IMR-90 (cell line): ENCODE measurements at regions not wholly inside any gene's neighbourhood (a gene's known extent, or its start where the extent isn't known, plus 50 kb on each side); places are given as distances from the start of the nearest gene placed in this dataset.

ENCODE experiments used
- ATAC-seq: fragments of 200-7000 bp; cut with Tn5 transposase; 2 replicates; pipeline ENCODE4 v1.9.1; 2020; ENCODE audit warnings: low read depth, mild to moderate bottlenecking, moderate library complexity
- BruUV-seq: library from RNA; stranded (reverse); fragments of 400-500 nt; replicated peaks from 2 replicates; lab custom pipeline; 2021; lab: Mats Ljungman, UMichigan
- CTCF ChIA-PET: fragments of 300-600 bp; formaldehyde crosslinking; extraction: SDS; loops from one replicate; lab custom pipeline; 2021; ENCODE audit warnings: antibody characterized with exemption; lab: Yijun Ruan, JAX
- POLR2A ChIA-PET: fragments of 300-600 bp; sonication (Branson Sonifier 250); formaldehyde crosslinking; loops from one replicate; lab custom pipeline; 2022; ENCODE audit warnings: antibody characterized with exemption; ENCODE audit not compliant: unreplicated experiment; lab: Charles Lee
- DNase-seq: peaks from one replicate; pipeline ENCODE4 v3.0.0; 2013
- H2AFZ ChIP-seq: replicated peaks from 2 replicates; pipeline ENCODE3; 2013; ENCODE audit warnings: low read length, mild to moderate bottlenecking; ENCODE audit not compliant: poor library complexity
- H2AK5ac ChIP-seq: 2 replicates; pipeline ENCODE4 v1.6.1; 2013; ENCODE audit warnings: low read depth, low read length, inconsistent platforms
- H2AK9ac ChIP-seq: replicated peaks from 2 replicates; pipeline ENCODE3; 2013; ENCODE audit warnings: mild to moderate bottlenecking, low read depth, low read length, moderate library complexity; ENCODE audit not compliant: poor library complexity
- H2BK120ac ChIP-seq: 2 replicates; pipeline ENCODE4 v1.6.1; 2013; ENCODE audit warnings: low read depth, low read length, inconsistent platforms
- H2BK15ac ChIP-seq: 3 replicates; pipeline ENCODE4 v1.6.1; 2013; ENCODE audit warnings: low read depth, low read length, inconsistent platforms
- H2BK20ac ChIP-seq: 2 replicates; pipeline ENCODE4 v1.6.1; 2013; ENCODE audit warnings: low read depth, mild to moderate bottlenecking, inconsistent platforms, low read length, moderate library complexity
- H2BK5ac ChIP-seq: 2 replicates; pipeline ENCODE4 v1.6.1; 2013; ENCODE audit warnings: mild to moderate bottlenecking, low read depth, low read length, inconsistent platforms; ENCODE audit not compliant: poor library complexity, severe bottlenecking
- H3K14ac ChIP-seq: replicated peaks from 2 replicates; pipeline ENCODE4 v1.6.1; 2013; ENCODE audit warnings: low read depth, low read length, inconsistent platforms
- H3K18ac ChIP-seq: 2 replicates; pipeline ENCODE4 v1.6.1; 2013; ENCODE audit warnings: low read depth, low read length, control low read depth
- H3K23ac ChIP-seq: 2 replicates; pipeline ENCODE4 v1.6.1; 2013; ENCODE audit warnings: low read depth, low read length, inconsistent platforms
- H3K27ac ChIP-seq: 2 replicates; pipeline ENCODE4 v1.5.1; 2013; ENCODE audit warnings: mild to moderate bottlenecking, control low read depth, low read length; ENCODE audit not compliant: insufficient read depth
- H3K27me3 ChIP-seq: 2 replicates; pipeline ENCODE4 v1.6.1; 2013; ENCODE audit warnings: low read length; ENCODE audit not compliant: control insufficient read depth, insufficient read depth
- H3K36me3 ChIP-seq: 2 replicates; pipeline ENCODE4 v1.6.1; 2013; ENCODE audit warnings: low read length, mixed read lengths; ENCODE audit not compliant: control insufficient read depth, insufficient read depth
- H3K4ac ChIP-seq: 2 replicates; pipeline ENCODE4 v1.6.1; 2013; ENCODE audit warnings: low read depth, low read length, inconsistent platforms
- H3K4me1 ChIP-seq: 2 replicates; pipeline ENCODE4 v1.6.1; 2013; ENCODE audit warnings: low read length, mixed read lengths; ENCODE audit not compliant: control insufficient read depth, insufficient read depth
- H3K4me2 ChIP-seq: 2 replicates; pipeline ENCODE4 v1.6.1; 2013; ENCODE audit warnings: low read depth, mild to moderate bottlenecking, control low read depth, low read length, moderate library complexity
- H3K4me3 ChIP-seq: 2 replicates; pipeline ENCODE4 v1.5.1; 2013; ENCODE audit warnings: low read depth, mild to moderate bottlenecking, control low read depth, low read length, moderate library complexity; ENCODE audit not compliant: insufficient read depth
- H3K56ac ChIP-seq: 2 replicates; pipeline ENCODE4 v1.6.1; 2013; ENCODE audit warnings: low read length, inconsistent platforms; ENCODE audit not compliant: insufficient read depth; ENCODE audit errors: extremely low read depth
- H3K79me1 ChIP-seq, 2 experiments: 2 replicates each; pipeline ENCODE4 v1.6.1; 2013; ENCODE audit warnings: low read length in 2 of 2, inconsistent platforms in 1 of 2, low read depth in 1 of 2
- H3K9ac ChIP-seq: 2 replicates; pipeline ENCODE4 v1.6.1; 2013; ENCODE audit warnings: low read depth, low read length, control low read depth
- H3K9me1 ChIP-seq: 2 replicates; pipeline ENCODE4 v1.6.1; 2013; ENCODE audit warnings: low read length, inconsistent platforms; ENCODE audit not compliant: insufficient read depth
- H3K9me3 ChIP-seq: 2 replicates; pipeline ENCODE4 v1.6.1; 2013; ENCODE audit warnings: low read length; ENCODE audit not compliant: control insufficient read depth, insufficient read depth
- H4K20me1 ChIP-seq: 2 replicates; pipeline ENCODE4 v1.6.1; 2013; ENCODE audit warnings: low read length, inconsistent platforms; ENCODE audit not compliant: insufficient read depth
- H4K5ac ChIP-seq: 2 replicates; pipeline ENCODE4 v1.6.1; 2013; ENCODE audit warnings: mild to moderate bottlenecking, low read depth, low read length, control low read depth
- H4K8ac ChIP-seq, 2 experiments: 2 replicates each; pipeline ENCODE4 v1.6.1; 2013; ENCODE audit warnings: low read depth in 2 of 2, low read length in 2 of 2, control low read depth in 1 of 2, inconsistent platforms in 1 of 2
- H4K91ac ChIP-seq: 2 replicates; pipeline ENCODE4 v1.6.1; 2013; ENCODE audit warnings: low read depth, low read length, inconsistent platforms; ENCODE audit not compliant: insufficient read depth
- BHLHE40 ChIP-seq: fragments of 150-350 bp; IDR thresholded peaks from 2 replicates; pipeline ENCODE4 v1.6.1; 2016; ENCODE audit warnings: mild to moderate bottlenecking, low read depth, low read length
- CHD1 ChIP-seq: IDR thresholded peaks from 2 replicates; pipeline ENCODE4 v1.6.1; 2012; ENCODE audit warnings: low read depth, low read length, improper control_type of control experiment
- CTCF ChIP-seq: conservative IDR thresholded peaks from 2 replicates; pipeline ENCODE4 v1.5.1; 2012; ENCODE audit warnings: mild to moderate bottlenecking, low read depth, low read length, improper control_type of control experiment
- MXI1 ChIP-seq: IDR thresholded peaks from 2 replicates; pipeline ENCODE4 v1.6.1; 2012; ENCODE audit warnings: low read depth, mild to moderate bottlenecking, low read length, moderate library complexity, borderline replicate concordance
- NFE2L2 ChIP-seq: fragments of 150-350 bp; IDR thresholded peaks from 2 replicates; pipeline ENCODE4 v1.6.1; 2016; ENCODE audit warnings: low read depth, mild to moderate bottlenecking, low read length
- RAD21 ChIP-seq: IDR thresholded peaks from 2 replicates; pipeline ENCODE4 v1.6.1; 2012; ENCODE audit warnings: low read length, improper control_type of control experiment
- RFX5 ChIP-seq: IDR thresholded peaks from 2 replicates; pipeline ENCODE4 v1.8.0; 2012; ENCODE audit warnings: low read depth, mild to moderate bottlenecking, low read length, moderate library complexity
- WGBS, 2 experiments: methylation state at CpG; one replicate each; pipeline versions ENCODE4 v1.1.5 to v1.1.7; 2013; ENCODE audit warnings: missing lambda C conversion rate in 2 of 2; ENCODE audit not compliant: insufficient read length in 1 of 2; ENCODE audit errors: extremely low coverage in 2 of 2; 5-methylcytosine and 5-hydroxymethylcytosine counted together
- dilution Hi-C: fragments of 300-500 bp; cut with HindIII; formaldehyde crosslinking; loops from one replicate; pipeline ENCODE4 v1.14.3; 2018; ENCODE audit warnings: low sequenced_read_pairs; ENCODE audit not compliant: unreplicated experiment
- in situ Hi-C: fragments of 300-500 bp; cut with MboI; formaldehyde crosslinking; loops from 3 replicates; pipeline ENCODE4 v1.14.3; 2019; ENCODE audit warnings: low sequenced_read_pairs, inconsistent platforms, mixed read lengths
- intact Hi-C: fragments of 100-400 bp; cut with micrococcal nuclease; formaldehyde crosslinking; loops from 2 replicates; pipeline ENCODE4 v1.10.0; 2022

- Histone ChIP-seq H2BK15ac (no peak overlapping the region), H4K20me1 (peaks cover 52% of the 10 kb centered on the region), H4K91ac (no peak overlapping the region), H2BK5ac (no peak overlapping the region), H2AK5ac (no peak overlapping the region), H3K4me3 (no peak overlapping the region), H3K4ac (no peak overlapping the region), H4K5ac (no peak overlapping the region), H3K9me3 (no peaks in the 10 kb centered on the region), H3K23ac (no peak overlapping the region), H3K27me3 (no peaks in the 10 kb centered on the region), H4K8ac (no peak overlapping the region), H2AK9ac (no peak overlapping the region), H3K18ac (no peak overlapping the region), H3K36me3 (peaks cover 16% of the 10 kb centered on the region), H2BK120ac (no peak overlapping the region), H3K9me1 (peaks cover 45% of the 10 kb centered on the region), H2AFZ (no peak overlapping the region), H2BK20ac (no peak overlapping the region), H3K79me1 (peaks cover 35 to 81% of the 10 kb centered on the region in 2 experiments), H3K56ac (no peak overlapping the region), H3K27ac (no peak overlapping the region), H3K14ac (no peak overlapping the region), H3K9ac (no peak overlapping the region), H3K4me2 (no peak overlapping the region), H3K4me1 (peaks cover 16% of the 10 kb centered on the region)
- CTCF ChIA-PET, result no interaction called here
- POLR2A ChIA-PET, result no interaction called here
- in situ Hi-C loops (no loop called here), intact Hi-C loops (no loop called here), dilution Hi-C loops (no loop called here)
- ATAC-seq (no peak), DNase-seq (no peak)
- 100% methylated on average over 5 of the region's 10 CpGs; no CpG with 5 or more reads in 1 of the 2 experiments for WGBS, 2 experiments
- no TSS peak for BruUV-seq
- no peak for TF ChIP-seq CHD1
- TF ChIP-seq MXI1, result no peak
- no peak for TF ChIP-seq CTCF
- no peak for TF ChIP-seq RAD21
- no peak for TF ChIP-seq NFE2L2
- no peak for TF ChIP-seq RFX5
- no peak for TF ChIP-seq BHLHE40
These were observed 97.1 kb downstream of the RPL27A start for GRCh38 chr11:8779732-8780131.
